Panc1 (cell line): ENCODE measurements at regions not wholly inside any gene's neighbourhood (a gene's known extent, or its start where the extent isn't known, plus 50 kb on each side); places are given as distances from the start of the nearest gene placed in this dataset.

Experiments
- ATAC-seq: fragments of 200-7000 bp; cut with Tn5 transposase; 2 replicates; pipeline ENCODE4 v1.9.1; 2020; ENCODE audit warnings: mild to moderate bottlenecking, moderate library complexity
- BruUV-seq: library from RNA; stranded (reverse); fragments of 400-500 nt; replicated peaks from 2 replicates; lab custom pipeline; 2021; lab: Mats Ljungman, UMichigan
- CTCF ChIA-PET: fragments of 300-600 bp; sonication (Branson Sonifier 250); formaldehyde crosslinking; loops from one replicate; lab custom pipeline; 2022; ENCODE audit warnings: antibody characterized with exemption; lab: Charles Lee
- POLR2A ChIA-PET: fragments of 300-600 bp; sonication (Branson Sonifier 250); formaldehyde crosslinking; loops from one replicate; lab custom pipeline; 2022; ENCODE audit warnings: antibody characterized with exemption; lab: Charles Lee
- DNase-seq: peaks from one replicate; pipeline ENCODE4 v3.0.0-alpha.2; 2010; ENCODE audit warnings: low read depth, low spot score
- H3K27ac ChIP-seq: 2 replicates; pipeline ENCODE4 v1.5.1; 2011; ENCODE audit warnings: mild to moderate bottlenecking, low read length, inconsistent platforms
- H3K27me3 ChIP-seq: fragments of 200-500 bp; sonication (Bioruptor generic); 2 replicates; pipeline ENCODE4 v1.6.0; 2014; ENCODE audit warnings: low read length, inconsistent platforms; ENCODE audit not compliant: control insufficient read depth, insufficient read depth
- H3K36me3 ChIP-seq: fragments of 200-500 bp; sonication (Bioruptor generic); 2 replicates; pipeline ENCODE4 v1.5.1; 2014; ENCODE audit warnings: inconsistent platforms, mild to moderate bottlenecking, low read length, moderate library complexity; ENCODE audit not compliant: control insufficient read depth, insufficient read depth
- H3K4me1 ChIP-seq: 2 replicates; pipeline ENCODE4 v1.5.1; 2011; ENCODE audit warnings: inconsistent platforms, mild to moderate bottlenecking, low read length, moderate library complexity; ENCODE audit not compliant: control insufficient read depth, insufficient read depth
- H3K4me3 ChIP-seq, 2 experiments: 2 replicates each; pipeline ENCODE4 v1.5.1; 2011 to 2012; ENCODE audit warnings: low read depth in 2 of 2, low read length in 2 of 2, mild to moderate bottlenecking in 2 of 2, inconsistent platforms in 1 of 2, moderate library complexity in 1 of 2
- H3K9me3 ChIP-seq: fragments of 200-500 bp; sonication (Bioruptor generic); 2 replicates; pipeline ENCODE4 v1.5.1; 2014; ENCODE audit warnings: low read depth, mild to moderate bottlenecking, inconsistent platforms, low read length, moderate library complexity; ENCODE audit not compliant: control insufficient read depth, insufficient read depth
- CTCF ChIP-seq: fragments of 450-650 bp; IDR thresholded peaks from 2 replicates; pipeline ENCODE4 v1.5.1; 2017; ENCODE audit warnings: mild to moderate bottlenecking
- POLR2AphosphoS5 ChIP-seq: IDR thresholded peaks from 2 replicates; pipeline ENCODE4 v1.6.1; 2012; ENCODE audit warnings: mild to moderate bottlenecking, low read depth, low read length, moderate library complexity
- SIN3A ChIP-seq: IDR thresholded peaks from 2 replicates; pipeline ENCODE4 v1.6.1; 2012; ENCODE audit warnings: low read depth, mild to moderate bottlenecking, low read length, moderate library complexity, borderline replicate concordance; ENCODE audit not compliant: insufficient read depth
- TCF7L2 ChIP-seq: IDR thresholded peaks from 2 replicates; pipeline ENCODE4 v1.6.1; 2011; ENCODE audit warnings: mild to moderate bottlenecking, low read depth, low read length, inconsistent platforms
- in situ Hi-C: cut with HindIII; loops from 2 replicates; pipeline ENCODE4 v1.10.0; 2016; ENCODE audit warnings: low sequenced_read_pairs, low pct_unique_long_range_greater_than_20kb
- intact Hi-C: fragments of 100-400 bp; cut with micrococcal nuclease; formaldehyde crosslinking; loops from one replicate; pipeline ENCODE4 v1.10.0; 2022; ENCODE audit not compliant: unreplicated experiment
- TF ChIP-seq, protein P1 (sequence below), 2 experiments: IDR thresholded peaks; 2 replicates each; pipeline ENCODE4 v1.6.1; 2011 to 2012; ENCODE audit warnings: low read depth in 2 of 2, control low read depth in 1 of 2, low read length in 1 of 2, mild to moderate bottlenecking in 1 of 2, moderate library complexity in 1 of 2; ENCODE audit not compliant: insufficient read depth in 1 of 2

DNA sequence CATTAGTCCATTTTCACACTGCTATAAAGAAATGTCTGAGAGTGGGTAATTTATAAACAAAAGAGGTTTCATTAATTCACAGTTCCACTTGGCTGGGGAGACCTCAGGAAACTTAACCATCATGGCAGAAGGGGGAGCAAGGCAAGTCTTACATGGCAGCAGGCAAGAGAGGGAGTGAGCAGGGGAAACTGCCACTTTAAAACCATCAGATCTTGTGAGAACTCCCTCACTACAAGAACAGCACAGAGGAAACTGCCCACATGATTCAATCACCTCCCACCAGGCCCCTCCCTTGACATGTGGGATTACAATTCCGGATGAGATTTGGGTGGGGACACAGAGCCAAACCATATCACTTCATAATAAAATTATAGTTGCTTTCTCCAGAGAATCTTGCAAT is 365.5 kb upstream of the ID2 start:
- no peak for DNase-seq
- in situ Hi-C loops: no loop called here
- Histone ChIP-seq H3K36me3 (no peaks in the 10 kb centered on the region), H3K4me1 (no peaks in the 10 kb centered on the region), H3K27me3 (peaks cover 2% of the 10 kb centered on the region), H3K9me3 (no peaks in the 10 kb centered on the region), H3K27ac (no peak overlapping the region), H3K4me3 (no peak overlapping the region)
- ChIA-PET CTCF (no interaction called here), POLR2A (no interaction called here)
- no peak for ATAC-seq
- intact Hi-C loops: no loop called here
- no TSS peak for BruUV-seq
- TF ChIP-seq POLR2AphosphoS5: no peak
- TF ChIP-seq SIN3A: no peak
- TF ChIP-seq, protein P1, sequence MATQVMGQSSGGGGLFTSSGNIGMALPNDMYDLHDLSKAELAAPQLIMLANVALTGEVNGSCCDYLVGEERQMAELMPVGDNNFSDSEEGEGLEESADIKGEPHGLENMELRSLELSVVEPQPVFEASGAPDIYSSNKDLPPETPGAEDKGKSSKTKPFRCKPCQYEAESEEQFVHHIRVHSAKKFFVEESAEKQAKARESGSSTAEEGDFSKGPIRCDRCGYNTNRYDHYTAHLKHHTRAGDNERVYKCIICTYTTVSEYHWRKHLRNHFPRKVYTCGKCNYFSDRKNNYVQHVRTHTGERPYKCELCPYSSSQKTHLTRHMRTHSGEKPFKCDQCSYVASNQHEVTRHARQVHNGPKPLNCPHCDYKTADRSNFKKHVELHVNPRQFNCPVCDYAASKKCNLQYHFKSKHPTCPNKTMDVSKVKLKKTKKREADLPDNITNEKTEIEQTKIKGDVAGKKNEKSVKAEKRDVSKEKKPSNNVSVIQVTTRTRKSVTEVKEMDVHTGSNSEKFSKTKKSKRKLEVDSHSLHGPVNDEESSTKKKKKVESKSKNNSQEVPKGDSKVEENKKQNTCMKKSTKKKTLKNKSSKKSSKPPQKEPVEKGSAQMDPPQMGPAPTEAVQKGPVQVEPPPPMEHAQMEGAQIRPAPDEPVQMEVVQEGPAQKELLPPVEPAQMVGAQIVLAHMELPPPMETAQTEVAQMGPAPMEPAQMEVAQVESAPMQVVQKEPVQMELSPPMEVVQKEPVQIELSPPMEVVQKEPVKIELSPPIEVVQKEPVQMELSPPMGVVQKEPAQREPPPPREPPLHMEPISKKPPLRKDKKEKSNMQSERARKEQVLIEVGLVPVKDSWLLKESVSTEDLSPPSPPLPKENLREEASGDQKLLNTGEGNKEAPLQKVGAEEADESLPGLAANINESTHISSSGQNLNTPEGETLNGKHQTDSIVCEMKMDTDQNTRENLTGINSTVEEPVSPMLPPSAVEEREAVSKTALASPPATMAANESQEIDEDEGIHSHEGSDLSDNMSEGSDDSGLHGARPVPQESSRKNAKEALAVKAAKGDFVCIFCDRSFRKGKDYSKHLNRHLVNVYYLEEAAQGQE (IDR thresholded peaks at IDR 0.05; ENCODE audit: insufficient read depth in 1 of 2, low read depth in 2 of 2, low read length in 1 of 2): no peak

DNA sequence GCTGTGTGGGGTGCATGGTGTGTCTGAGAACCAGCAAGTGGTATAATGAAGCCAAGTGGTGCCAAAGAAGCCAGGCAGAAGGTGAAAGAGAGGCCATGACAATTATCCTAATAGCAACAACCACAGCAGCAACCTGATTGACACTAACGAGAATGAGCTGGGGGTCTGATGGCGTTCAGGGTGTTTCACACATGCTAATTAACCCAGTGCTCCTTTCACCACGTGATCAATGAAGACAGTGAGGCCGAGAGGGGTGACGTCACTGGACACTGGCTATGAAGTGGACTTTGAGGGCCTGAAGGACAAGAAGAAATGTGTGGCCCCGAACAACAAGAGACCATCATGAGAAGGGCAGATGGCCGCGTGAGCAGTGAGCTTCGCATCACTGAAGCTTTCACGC is 364.4 kb upstream of the ID2 start:
- no peak for ATAC-seq
- CTCF ChIA-PET: no interaction called here

More for the DNA sequence above, 364.4 kb upstream of the ID2 start:
- TF ChIP-seq, protein P1 (IDR thresholded peaks at IDR 0.05; ENCODE audit: insufficient read depth in 1 of 2, low read depth in 2 of 2, low read length in 1 of 2): no peak
- TF ChIP-seq POLR2AphosphoS5: no peak
- no peak for TF ChIP-seq TCF7L2
- TF ChIP-seq CTCF: no peak
- no peak for TF ChIP-seq SIN3A
- in situ Hi-C loops (no loop called here), intact Hi-C loops (no loop called here)
- POLR2A ChIA-PET: no interaction called here
- no TSS peak for BruUV-seq
- Histone ChIP-seq H3K4me1 (no peaks in the 10 kb centered on the region), H3K9me3 (no peaks in the 10 kb centered on the region), H3K27ac (no peak overlapping the region), H3K4me3 (no peak overlapping the region), H3K36me3 (no peaks in the 10 kb centered on the region), H3K27me3 (peaks cover 6% of the 10 kb centered on the region)
- no peak for DNase-seq
